Glomerular endothelial cell (primary cell): ENCODE measurements at regions not wholly inside any gene's neighbourhood (a gene's known extent, or its start where the extent isn't known, plus 50 kb on each side); places are given as distances from the start of the nearest gene placed in this dataset.
"Not testable (repeated sequence)": the region's sequence is repeated elsewhere in the genome, so short reads cannot be mapped to it uniquely, and the experiment has no call there.

Experiments
- DNase-seq: peaks from one replicate; pipeline ENCODE4 v3.0.0-alpha.2; 2011; ENCODE audit warnings: low read depth, low spot score; ENCODE audit errors: extremely low read depth

GRCh38 chr1:228668553-228669241, 66.6 kb upstream of the RHOU start:
- DNase-seq = no peak

- no peak for DNase-seq
Measured at GRCh38 chr1:228669242-228669585, 66.1 kb upstream of the RHOU start.

- DNase-seq = not testable (repeated sequence)
Measured at GRCh38 chr1:228681076-228681565, 54.2 kb upstream of the RHOU start.

- no peak for DNase-seq
Measured at GRCh38 chr1:228683428-228683827, 51.9 kb upstream of the RHOU start.

- no peak for DNase-seq
Measured at GRCh38 chr1:228684607-228685006, 50.7 kb upstream of the RHOU start.

GRCh38 chr1:228685081-228685660, 50.1 kb upstream of the RHOU start:
- DNase-seq = no peak
